Transverse colon (tissue), 4 donors: ENCODE measurements at regions not wholly inside any gene's neighbourhood (a gene's known extent, or its start where the extent isn't known, plus 50 kb on each side); places are given as distances from the start of the nearest gene placed in this dataset.

Experiments used
- EP300 ChIP-seq: sonication (generic); formaldehyde crosslinking; IDR thresholded peaks from one replicate; pipeline ENCODE4 v1.6.1; 2017; ENCODE audit warnings: antibody characterized with exemption, low read depth
- POLR2A ChIP-seq: fragments of 450-650 bp; IDR thresholded peaks from one replicate; pipeline ENCODE4 v1.6.1; 2016; ENCODE audit warnings: antibody characterized with exemption, mild to moderate bottlenecking, moderate library complexity
- POLR2AphosphoS5 ChIP-seq, 3 donors: sonication (generic); formaldehyde crosslinking; IDR thresholded peaks; one replicate each; pipeline ENCODE4 v1.6.1; 2016; ENCODE audit warnings: antibody characterized with exemption in 3 of 3
- TF ChIP-seq, protein P1 (sequence below), 5 experiments: fragments of 200-600 bp in 3 of 5; fragments of 450-650 bp in 2 of 5; sonication (generic) in 3 of 5; IDR thresholded peaks; 1 replicate in 2 of 5; 2 replicates in 3 of 5; pipeline ENCODE4 v1.5.1; 2016 to 2017; ENCODE audit warnings: antibody characterized with exemption in 5 of 5, inconsistent platforms in 3 of 5, mild to moderate bottlenecking in 2 of 5, moderate library complexity in 1 of 5

DNA sequence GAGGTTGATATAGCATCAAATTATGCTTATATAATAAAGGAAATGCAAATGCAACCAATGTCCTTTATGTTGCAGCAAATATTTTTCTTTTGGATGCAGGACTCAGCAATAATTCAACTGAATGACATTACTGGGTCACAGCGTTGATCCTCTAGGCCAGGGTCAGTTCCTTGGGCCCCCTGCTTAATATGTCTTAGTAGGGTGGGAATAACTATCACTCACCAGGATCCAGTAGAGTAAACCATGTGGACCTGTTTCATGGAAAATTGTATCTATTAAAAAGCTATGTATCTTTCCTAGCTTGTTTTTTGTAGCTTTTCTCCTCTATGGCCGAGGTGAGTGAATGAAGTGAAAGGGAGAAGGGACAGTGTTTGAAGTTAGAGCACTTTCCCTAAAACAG is 161.5 kb upstream of the SSTR1 start:
- no peak for TF ChIP-seq POLR2A
- TF ChIP-seq, protein P1, sequence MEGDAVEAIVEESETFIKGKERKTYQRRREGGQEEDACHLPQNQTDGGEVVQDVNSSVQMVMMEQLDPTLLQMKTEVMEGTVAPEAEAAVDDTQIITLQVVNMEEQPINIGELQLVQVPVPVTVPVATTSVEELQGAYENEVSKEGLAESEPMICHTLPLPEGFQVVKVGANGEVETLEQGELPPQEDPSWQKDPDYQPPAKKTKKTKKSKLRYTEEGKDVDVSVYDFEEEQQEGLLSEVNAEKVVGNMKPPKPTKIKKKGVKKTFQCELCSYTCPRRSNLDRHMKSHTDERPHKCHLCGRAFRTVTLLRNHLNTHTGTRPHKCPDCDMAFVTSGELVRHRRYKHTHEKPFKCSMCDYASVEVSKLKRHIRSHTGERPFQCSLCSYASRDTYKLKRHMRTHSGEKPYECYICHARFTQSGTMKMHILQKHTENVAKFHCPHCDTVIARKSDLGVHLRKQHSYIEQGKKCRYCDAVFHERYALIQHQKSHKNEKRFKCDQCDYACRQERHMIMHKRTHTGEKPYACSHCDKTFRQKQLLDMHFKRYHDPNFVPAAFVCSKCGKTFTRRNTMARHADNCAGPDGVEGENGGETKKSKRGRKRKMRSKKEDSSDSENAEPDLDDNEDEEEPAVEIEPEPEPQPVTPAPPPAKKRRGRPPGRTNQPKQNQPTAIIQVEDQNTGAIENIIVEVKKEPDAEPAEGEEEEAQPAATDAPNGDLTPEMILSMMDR (IDR thresholded peaks at IDR 0.05): no peak
- no peak for TF ChIP-seq POLR2AphosphoS5 (IDR thresholded peaks at IDR 0.05)
- TF ChIP-seq EP300: no peak
